Endodermal cell (in vitro differentiated cells): ENCODE measurements at regions not wholly inside any gene's neighbourhood (a gene's known extent, or its start where the extent isn't known, plus 50 kb on each side); places are given as distances from the start of the nearest gene placed in this dataset.

Experiments used
- DNase-seq: peaks from one replicate; pipeline ENCODE4 v3.0.0-alpha.2; 2017
- H3K27ac ChIP-seq: 2 replicates; pipeline ENCODE4 v1.5.1; 2013; ENCODE audit warnings: mild to moderate bottlenecking, low read depth, low read length, moderate library complexity
- H3K27me3 ChIP-seq: 2 replicates; pipeline ENCODE4 v1.6.1; 2013; ENCODE audit warnings: mild to moderate bottlenecking, low read length, moderate library complexity; ENCODE audit not compliant: insufficient read depth, control insufficient read depth, poor library complexity, severe bottlenecking
- H3K36me3 ChIP-seq: 2 replicates; pipeline ENCODE4 v1.7.0; 2013; ENCODE audit warnings: mild to moderate bottlenecking, low read length, moderate library complexity; ENCODE audit not compliant: control insufficient read depth, insufficient read depth
- H3K4me1 ChIP-seq: one replicate; pipeline ENCODE4 v1.7.0; 2013; ENCODE audit warnings: low read length; ENCODE audit not compliant: control insufficient read depth, insufficient read depth
- H3K4me3 ChIP-seq: 2 replicates; pipeline ENCODE4 v1.5.1; 2013; ENCODE audit warnings: mild to moderate bottlenecking, low read length, moderate library complexity
- H3K9ac ChIP-seq: 2 replicates; pipeline ENCODE4 v1.6.1; 2013; ENCODE audit warnings: mild to moderate bottlenecking, low read length, moderate library complexity; ENCODE audit not compliant: poor library complexity, severe bottlenecking; ENCODE audit errors: extremely low read depth
- H3K9me3 ChIP-seq: 2 replicates; pipeline ENCODE4 v1.6.1; 2013; ENCODE audit warnings: mild to moderate bottlenecking, low read length, moderate library complexity; ENCODE audit not compliant: control insufficient read depth
- H3K27ac Mint-ChIP-seq: 2 replicates; pipeline ENCODE4 v1.8.0; 2020; ENCODE audit warnings: mixed read lengths
- H3K27me3 Mint-ChIP-seq: 2 replicates; pipeline ENCODE4 v1.8.0; 2021; ENCODE audit warnings: mild to moderate bottlenecking, mixed read lengths; ENCODE audit not compliant: insufficient read depth
- H3K36me3 Mint-ChIP-seq: 2 replicates; pipeline ENCODE4 v1.8.0; 2020; ENCODE audit warnings: low read depth, mixed read lengths
- H3K4me1 Mint-ChIP-seq: 2 replicates; pipeline ENCODE4 v1.8.0; 2020; ENCODE audit warnings: mixed read lengths
- H3K4me3 Mint-ChIP-seq: 2 replicates; pipeline ENCODE4 v1.8.0; 2020; ENCODE audit warnings: mild to moderate bottlenecking, moderate library complexity, mixed read lengths
- H3K9me3 Mint-ChIP-seq: 2 replicates; pipeline ENCODE4 v1.8.0; 2020; ENCODE audit warnings: mild to moderate bottlenecking, mixed read lengths
- CTCF ChIP-seq: fragments of 200-600 bp; sonication (generic); conservative IDR thresholded peaks from 2 replicates; pipeline ENCODE4 v1.5.0; 2021; ENCODE audit warnings: antibody characterized with exemption, mild to moderate bottlenecking
- WGBS, 2 experiments: methylation state at CpG; one replicate each; pipeline versions ENCODE4 v1.1.5 to v1.1.7; 2013; ENCODE audit warnings: missing lambda C conversion rate in 2 of 2, mixed read lengths in 1 of 2; ENCODE audit not compliant: insufficient coverage in 1 of 2, insufficient read length in 1 of 2; 5-methylcytosine and 5-hydroxymethylcytosine counted together

DNA sequence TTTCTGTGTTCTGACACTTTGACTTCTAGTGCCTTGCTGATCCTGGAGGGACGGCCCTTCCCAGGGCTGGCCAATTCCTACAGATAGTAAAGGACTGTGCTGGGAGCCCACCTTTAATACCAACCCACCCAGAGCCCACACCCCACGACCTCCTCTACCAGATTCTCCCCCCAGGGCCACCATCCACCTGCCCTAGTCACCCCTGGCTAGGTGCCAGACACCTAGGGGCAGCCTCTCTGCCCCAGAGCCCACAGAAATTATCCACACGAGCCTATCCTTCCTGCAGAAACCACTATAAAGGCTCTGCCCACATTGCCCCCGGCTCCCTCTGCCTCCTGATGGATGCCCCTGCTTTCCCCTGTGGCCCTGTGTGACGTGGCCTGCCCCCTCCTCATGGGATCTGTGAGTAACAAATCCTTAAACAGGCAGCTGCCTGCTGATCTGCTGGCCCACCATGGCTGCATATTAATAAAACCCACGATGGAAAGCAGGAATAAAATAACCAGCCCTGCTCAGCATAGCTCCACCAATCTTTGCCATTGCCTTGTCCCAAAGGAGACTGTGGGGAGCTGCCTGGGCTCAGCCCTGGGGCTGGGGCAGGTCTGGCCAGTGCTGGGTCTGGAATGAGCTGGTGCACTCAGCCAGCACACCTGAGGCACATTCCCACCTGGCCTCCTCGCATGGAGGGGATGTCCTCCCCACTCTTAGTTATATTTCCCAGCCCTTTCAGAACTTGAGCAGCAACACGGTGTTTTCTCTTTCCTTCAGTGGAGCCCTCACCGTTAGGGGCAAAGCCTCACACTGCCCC is 488.5 kb downstream of the NPHP4 start:
- Histone ChIP-seq H3K36me3 (no peaks in the 10 kb centered on the region), H3K27me3 (no peaks in the 10 kb centered on the region), H3K9ac (no peak overlapping the region), H3K27ac (no peak overlapping the region), H3K9me3 (no peaks in the 10 kb centered on the region), H3K4me1 (no peaks in the 10 kb centered on the region), H3K4me3 (no peak overlapping the region)
- Mint-ChIP-seq H3K36me3 (no peaks in the 10 kb centered on the region), H3K27ac (no peak overlapping the region), H3K27me3 (peaks cover 2% of the 10 kb centered on the region), H3K9me3 (no peaks in the 10 kb centered on the region), H3K4me1 (peaks cover 4% of the 10 kb centered on the region), H3K4me3 (no peak overlapping the region)
- no peak for TF ChIP-seq CTCF
- WGBS, 2 experiments: 85 to 86% methylated on average over 5 to 9 of the region's 9 CpGs
- DNase-seq: no peak

- H3K27ac Mint-ChIP-seq: no peak overlapping the region
- 93 to 94% methylated on average over 17 to 18 of the region's 18 CpGs for WGBS, 2 experiments
- DNase-seq: no peak
- no peak for TF ChIP-seq CTCF
- no peaks in the 10 kb centered on the region for H3K4me1 Mint-ChIP-seq
- H3K27me3 Mint-ChIP-seq: peaks cover 8% of the 10 kb centered on the region
- Histone ChIP-seq H3K36me3 (no peaks in the 10 kb centered on the region), H3K27ac (no peak overlapping the region), H3K4me1 (no peaks in the 10 kb centered on the region), H3K27me3 (no peaks in the 10 kb centered on the region), H3K4me3 (no peak overlapping the region), H3K9me3 (no peaks in the 10 kb centered on the region), H3K9ac (no peak overlapping the region)
- no peaks in the 10 kb centered on the region for H3K9me3 Mint-ChIP-seq
- H3K4me3 Mint-ChIP-seq: no peak overlapping the region
- no peaks in the 10 kb centered on the region for H3K36me3 Mint-ChIP-seq
These were observed 489.7 kb downstream of the NPHP4 start for GRCh38 chr1:5502311-5503194.

- no peaks in the 10 kb centered on the region for H3K27me3 ChIP-seq
- no peak overlapping the region for H3K9ac ChIP-seq
- no peaks in the 10 kb centered on the region for H3K4me1 Mint-ChIP-seq
- no peak for TF ChIP-seq CTCF
- H3K27ac ChIP-seq: no peak overlapping the region
- peaks cover 11% of the 10 kb centered on the region for H3K27me3 Mint-ChIP-seq
- no peak overlapping the region for H3K4me3 ChIP-seq
- H3K9me3 Mint-ChIP-seq: no peaks in the 10 kb centered on the region
- H3K4me1 ChIP-seq: no peaks in the 10 kb centered on the region
- no peaks in the 10 kb centered on the region for H3K36me3 Mint-ChIP-seq
- no peaks in the 10 kb centered on the region for H3K36me3 ChIP-seq
- DNase-seq: no peak
- no peaks in the 10 kb centered on the region for H3K9me3 ChIP-seq
- no peak overlapping the region for H3K27ac Mint-ChIP-seq
- 94 to 96% methylated on average over 13 to 18 of the region's 18 CpGs for WGBS, 2 experiments
- no peak overlapping the region for H3K4me3 Mint-ChIP-seq
These were observed 490.9 kb downstream of the NPHP4 start for GRCh38 chr1:5501206-5501930.
